GM18909 (cell line): ENCODE measurements at regions not wholly inside any gene's neighbourhood (a gene's known extent, or its start where the extent isn't known, plus 50 kb on each side); places are given as distances from the start of the nearest gene placed in this dataset.

ENCODE experiments used
- ATAC-seq: cut with Tn5 transposase; IDR thresholded peaks from one replicate; pipeline ENCODE4 v1.9.1; 2021; ENCODE audit warnings: mild to moderate bottlenecking; ENCODE audit not compliant: unreplicated experiment, poor library complexity

DNA sequence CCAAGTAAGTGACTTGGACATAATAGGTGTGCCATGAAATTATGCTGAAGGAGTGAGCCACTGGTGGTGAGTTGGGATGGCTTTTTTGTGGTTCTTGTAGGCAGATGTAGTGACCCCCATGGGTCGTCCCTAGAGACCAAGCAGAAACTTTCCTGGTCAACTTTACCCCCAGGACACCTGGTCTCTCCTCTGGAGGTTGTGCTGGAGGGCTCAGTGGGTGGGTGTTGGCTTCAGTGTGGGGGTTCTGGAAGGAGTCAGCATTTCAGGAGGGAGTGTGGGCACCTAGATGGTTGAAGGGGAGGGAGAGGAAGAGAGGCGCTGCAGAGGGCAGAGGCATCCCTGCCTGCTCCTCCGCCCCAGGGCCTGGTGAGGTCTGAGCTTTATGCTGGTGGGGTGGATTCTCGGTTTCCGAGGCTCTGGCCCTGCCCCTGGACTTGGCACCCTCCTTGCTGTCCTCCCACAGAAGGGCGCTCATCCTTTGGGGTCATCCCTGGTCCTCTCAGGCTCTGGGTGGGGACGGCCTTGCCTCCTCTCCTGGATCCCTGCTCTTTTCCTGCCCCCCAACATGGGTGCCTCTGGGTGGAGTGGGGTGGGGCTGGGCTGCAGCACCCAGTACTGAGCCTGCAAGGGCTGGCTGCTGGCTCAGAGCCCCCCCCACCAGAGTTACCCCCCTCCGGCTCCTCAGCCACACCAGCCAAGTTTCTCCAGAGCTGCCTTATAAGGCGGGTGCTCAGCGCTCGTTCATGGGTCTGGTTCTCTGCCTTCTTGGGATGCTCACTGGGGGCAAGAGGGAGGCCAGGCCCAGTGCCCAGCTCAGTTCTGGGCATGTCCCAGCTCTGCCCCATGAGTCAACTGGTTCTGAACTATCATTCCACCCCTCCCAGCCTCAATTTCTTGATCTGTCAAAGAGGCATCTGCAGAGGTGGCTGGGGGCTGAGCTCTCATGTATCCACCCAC is 266.8 kb downstream of the SEC14L1 start:
- ATAC-seq = no peak

DNA sequence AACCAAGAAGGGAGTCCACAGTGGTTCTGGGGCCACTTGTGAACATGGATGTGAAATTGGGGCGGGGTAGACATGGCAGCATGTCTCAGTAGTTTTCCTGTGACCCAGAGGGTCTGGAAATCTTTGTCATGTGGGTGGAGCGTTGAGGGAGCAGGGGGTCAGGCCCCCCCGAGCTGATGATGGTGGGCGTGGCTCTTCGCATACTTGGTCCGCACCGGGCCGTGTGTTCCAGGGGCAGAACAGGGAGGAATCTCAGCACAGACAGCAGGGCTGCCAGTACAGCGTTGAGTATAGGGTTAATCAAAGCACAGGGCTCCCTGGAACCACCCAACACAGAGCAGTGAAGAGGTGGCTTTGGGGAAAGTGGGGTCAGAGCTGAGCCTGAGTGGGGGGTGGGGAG is 267.5 kb downstream of the SEC14L1 start:
- no peak for ATAC-seq

- ATAC-seq = no peak
Measured at GRCh38 chr17:77409282-77410161, 268.8 kb downstream of the SEC14L1 start.

DNA sequence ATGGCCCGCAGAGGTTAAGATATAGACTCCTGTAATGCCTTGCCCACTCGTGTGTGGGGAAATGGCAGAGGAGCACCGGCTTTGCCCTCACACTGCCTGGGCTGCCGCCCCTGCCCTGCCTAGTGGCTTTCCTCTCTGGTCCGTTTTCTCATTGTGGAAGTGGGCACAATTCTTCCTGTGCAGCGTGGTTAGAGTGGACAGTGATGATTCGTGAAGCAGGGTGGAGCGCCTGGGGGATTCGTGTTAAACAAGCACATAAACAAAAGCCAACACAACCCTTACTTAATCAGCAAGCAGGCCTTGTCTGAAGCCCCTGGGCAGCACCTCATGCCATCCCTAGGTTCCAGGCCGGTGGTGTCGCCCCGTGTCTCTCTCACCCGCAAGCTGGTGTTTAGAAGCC is 269.7 kb downstream of the SEC14L1 start:
- no peak for ATAC-seq

DNA sequence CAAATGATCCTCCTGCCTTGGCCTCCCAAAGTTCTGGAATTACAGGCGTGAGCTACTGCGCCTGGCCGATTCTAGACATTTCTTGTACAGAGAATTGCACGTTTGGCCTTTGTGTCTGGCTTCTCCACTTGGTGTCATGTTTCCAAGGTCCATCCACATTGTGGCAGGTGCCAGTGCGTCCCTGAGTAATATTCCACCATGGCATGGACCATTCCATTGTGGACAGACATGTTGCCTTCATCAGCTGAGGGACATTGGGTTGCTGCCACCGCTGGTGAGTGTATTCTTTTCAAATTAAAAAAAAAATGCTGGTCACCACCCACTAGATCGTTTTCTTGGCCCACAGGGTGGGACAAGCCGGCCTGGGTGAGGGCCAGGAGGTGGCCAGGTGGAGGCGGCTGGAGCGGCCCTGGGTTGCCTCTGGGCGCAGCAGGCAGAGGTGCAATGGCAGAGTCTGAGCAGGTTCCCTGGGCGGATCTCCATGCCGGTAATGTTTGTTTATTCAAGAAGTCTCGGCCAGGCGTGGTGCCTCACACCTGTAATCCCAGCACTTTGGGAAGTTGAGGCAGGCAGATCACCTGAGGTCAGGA is 274.1 kb downstream of the SEC14L1 start:
- no peak for ATAC-seq

GRCh38 chr17:77416105-77416713 is 275.4 kb downstream of the SEC14L1 start:
- ATAC-seq = no peak

DNA sequence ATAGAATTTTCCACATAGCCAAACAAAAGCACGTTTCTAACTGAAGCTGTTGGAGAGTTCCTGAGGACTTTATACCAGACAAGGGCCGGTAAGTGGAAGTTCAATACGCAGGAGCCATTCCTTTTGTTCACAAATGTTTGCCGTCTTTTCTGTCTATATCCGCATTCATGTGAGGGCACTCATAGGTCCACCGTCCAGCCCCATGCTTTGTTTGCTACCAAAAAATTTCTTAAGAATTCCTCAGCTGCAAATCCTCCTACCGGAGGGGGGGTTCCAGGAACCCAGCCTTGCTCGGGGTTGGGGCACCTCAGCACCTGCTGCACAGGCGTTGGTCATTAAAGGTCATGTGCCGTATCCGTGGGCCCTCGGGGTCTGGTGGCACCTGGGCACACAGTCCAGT is 276.8 kb downstream of the SEC14L1 start:
- ATAC-seq = no peak

- no peak for ATAC-seq
Measured at GRCh38 chr17:77418609-77419008, 277.8 kb downstream of the SEC14L1 start.

DNA sequence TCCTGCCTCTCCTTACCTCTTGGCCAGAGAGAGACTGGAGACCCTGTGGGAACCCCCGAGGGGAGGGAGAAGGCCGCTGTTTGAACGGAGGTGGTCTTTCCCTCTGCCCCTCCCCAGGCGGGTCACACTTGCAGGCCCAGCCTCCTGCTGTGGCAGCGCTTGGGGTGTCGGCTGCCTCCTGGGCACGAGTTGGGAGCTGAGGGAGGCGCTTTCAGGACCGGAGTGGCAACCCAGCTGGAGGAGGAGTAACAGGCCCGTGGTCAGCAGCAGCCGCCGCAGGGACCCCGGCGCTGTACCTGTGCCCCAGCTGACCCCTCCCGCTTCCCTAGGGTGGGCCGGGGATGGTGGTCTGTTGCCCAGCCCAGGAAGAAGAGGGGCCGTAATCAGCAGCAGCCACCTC is 278.3 kb downstream of the SEC14L1 start:
- ATAC-seq = no peak

- no peak for ATAC-seq
Measured at GRCh38 chr17:77419547-77420094, 278.9 kb downstream of the SEC14L1 start.

DNA sequence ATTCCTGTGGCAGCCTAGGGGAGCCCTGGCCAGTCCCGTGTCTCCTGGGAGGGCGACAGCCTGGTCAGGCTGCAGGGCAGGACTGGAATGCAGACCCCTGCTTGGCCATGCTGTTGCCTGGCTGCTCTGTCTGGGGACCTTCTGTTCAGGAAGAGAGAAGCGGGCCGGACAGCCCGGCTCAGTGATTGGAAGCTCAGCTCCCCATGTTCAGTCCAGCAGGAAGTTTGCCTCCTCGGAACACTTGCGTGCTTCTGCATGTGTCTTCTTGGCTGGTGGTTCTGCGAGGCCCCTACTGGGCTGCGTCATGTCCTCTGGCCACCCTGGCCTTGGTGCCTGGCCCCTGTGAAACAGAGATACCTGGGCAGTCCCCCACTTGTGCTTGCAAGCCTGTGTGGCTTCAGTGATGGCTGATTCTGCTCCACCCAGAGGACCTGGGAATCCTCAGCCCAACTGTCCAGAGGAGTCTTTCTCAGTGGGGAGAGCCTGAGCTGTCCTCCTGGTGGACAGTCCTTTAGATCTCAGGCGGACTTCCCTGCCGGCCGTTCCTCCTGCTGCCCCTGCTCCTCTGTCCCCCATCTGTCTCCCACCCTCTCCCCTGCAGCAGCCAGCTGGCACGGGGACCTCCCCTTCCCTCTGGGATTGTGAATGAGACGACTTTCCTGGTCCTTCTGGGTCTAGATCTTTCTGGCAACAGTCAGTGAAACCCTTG is 279.5 kb downstream of the SEC14L1 start:
- ATAC-seq = no peak

DNA sequence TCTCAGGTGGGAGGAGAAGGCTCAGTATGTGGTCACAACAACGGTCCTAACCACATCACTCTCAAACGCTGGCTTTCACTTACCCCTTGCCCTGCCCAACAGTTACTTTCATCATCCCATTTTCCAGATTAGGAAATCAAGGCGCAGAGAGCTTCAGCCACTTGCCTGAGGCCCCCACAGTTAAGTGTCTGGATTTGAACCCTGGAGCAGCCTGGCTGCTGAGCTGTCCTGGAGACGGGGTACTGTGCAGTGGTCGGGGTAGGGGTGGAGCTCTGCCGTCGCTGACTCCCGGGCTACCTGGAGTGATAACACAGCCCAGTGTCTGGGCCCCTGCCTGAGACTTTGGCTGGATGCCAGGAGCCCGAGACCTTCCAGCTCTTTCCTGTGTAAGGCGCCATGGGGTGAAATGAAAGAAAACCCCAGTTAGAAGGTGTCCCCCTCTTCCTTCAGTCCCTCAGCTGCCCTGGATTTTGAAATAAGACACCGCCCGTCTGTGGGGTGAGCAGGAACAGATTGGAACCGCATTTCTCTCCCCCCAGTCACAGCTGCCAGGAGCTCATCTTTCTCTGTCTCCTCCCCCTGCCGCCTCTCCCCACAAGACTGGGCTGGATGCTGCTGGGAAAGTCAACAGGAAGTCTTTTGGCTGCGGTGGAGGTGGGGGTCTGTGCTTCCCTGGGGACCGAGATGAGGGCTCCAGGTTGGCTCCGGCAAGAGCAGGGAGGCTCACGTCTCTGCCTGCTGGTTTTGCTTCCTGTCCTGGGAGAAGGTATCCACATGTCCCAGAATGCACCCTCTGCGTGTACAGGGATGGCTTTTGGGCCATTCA is 280.2 kb downstream of the SEC14L1 start:
- ATAC-seq = no peak

DNA sequence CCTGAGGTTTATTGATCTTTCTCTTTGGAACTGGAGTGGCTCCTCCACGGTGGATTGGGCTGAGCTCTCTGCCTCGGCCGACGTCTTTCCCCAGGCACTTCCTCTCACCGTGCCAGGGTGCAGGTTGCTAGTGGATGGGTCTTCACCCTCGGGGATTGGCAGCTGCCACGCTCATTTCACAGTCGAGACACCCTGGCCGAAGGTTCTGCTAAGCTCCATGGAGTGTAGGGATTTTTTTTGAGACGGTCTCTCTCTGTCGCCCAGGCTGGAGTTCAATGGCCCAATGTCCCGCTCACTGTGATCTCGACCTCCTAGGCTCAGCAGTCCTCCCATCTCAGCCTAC is 280.8 kb downstream of the SEC14L1 start:
- no peak for ATAC-seq

DNA sequence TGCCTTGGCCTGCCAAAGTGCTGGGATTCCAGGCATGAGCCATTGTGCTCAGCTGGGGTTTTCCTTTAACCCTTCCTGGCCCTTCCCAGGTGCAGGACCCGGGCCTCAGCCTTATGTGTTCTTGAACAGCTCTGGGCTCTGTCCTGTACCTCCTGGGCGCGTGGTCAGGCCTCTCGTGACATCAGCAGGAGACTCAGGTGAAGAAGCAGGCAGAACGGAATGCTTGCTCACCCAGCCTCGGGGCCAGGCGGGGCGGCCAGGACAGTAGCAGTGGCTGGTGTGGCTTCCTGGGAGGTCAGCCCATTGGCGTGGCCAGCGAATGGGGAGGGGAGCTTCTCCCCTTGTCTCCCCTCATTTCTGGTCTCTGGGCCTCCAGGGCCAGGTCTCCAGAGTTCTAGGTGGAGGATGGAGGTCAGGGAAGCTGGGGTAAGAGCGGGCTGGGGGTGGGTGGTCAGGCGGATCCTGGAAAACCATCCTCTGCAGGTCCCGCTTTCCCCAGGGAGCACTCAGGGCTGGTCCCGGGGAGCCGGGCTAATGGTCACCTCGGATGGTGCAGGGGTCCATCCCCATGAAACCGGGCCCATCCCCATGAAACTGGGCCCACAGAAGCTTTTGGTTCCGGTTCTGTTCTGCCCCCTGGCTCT is 281.5 kb downstream of the SEC14L1 start:
- ATAC-seq = no peak

GRCh38 chr17:77422748-77423113 is 282.0 kb downstream of the SEC14L1 start:
- no peak for ATAC-seq

- ATAC-seq = no peak
Measured at GRCh38 chr17:77423589-77424451, 283.1 kb downstream of the SEC14L1 start.

GRCh38 chr17:77424585-77425344 is 284.0 kb downstream of the SEC14L1 start:
- ATAC-seq = no peak
